ENCODE measurements at regions not wholly inside any gene's neighbourhood (a gene's known extent, or its start where the extent isn't known, plus 50 kb on each side); places are given as distances from the start of the nearest gene placed in this dataset.

GRCh38 chr3:187973977-187974870 is 179.7 kb upstream of the LPP start:
- DNase-seq (ENCODE audit: low read depth in 2 of 2) = no peak

- no peak for DNase-seq (ENCODE audit: low read depth in 2 of 2)
These were observed 179.1 kb upstream of the LPP start for GRCh38 chr3:187974871-187975271.

GRCh38 chr3:187975561-187976364 is 178.2 kb upstream of the LPP start:
- DNase-seq (ENCODE audit: low read depth in 2 of 2) = no peak

- DNase-seq (ENCODE audit: low read depth in 2 of 2) = no peak
These were observed 177.5 kb upstream of the LPP start for GRCh38 chr3:187976365-187976900.

GRCh38 chr3:187977659-187978058 is 176.3 kb upstream of the LPP start:
- DNase-seq (ENCODE audit: low read depth in 2 of 2) = no peak

GRCh38 chr3:187978433-187979011 is 175.4 kb upstream of the LPP start:
- DNase-seq (ENCODE audit: low read depth in 2 of 2) = no peak

- DNase-seq (ENCODE audit: low read depth in 2 of 2) = no peak
These were observed 174.4 kb upstream of the LPP start for GRCh38 chr3:187979564-187979963.

GRCh38 chr3:187980861-187981260 is 173.1 kb upstream of the LPP start:
- DNase-seq (ENCODE audit: low read depth in 2 of 2) = no peak

- DNase-seq (ENCODE audit: low read depth in 2 of 2) = no peak
These were observed 171.8 kb upstream of the LPP start for GRCh38 chr3:187982142-187982541.

- no peak for DNase-seq (ENCODE audit: low read depth in 2 of 2)
These were observed 170.4 kb upstream of the LPP start for GRCh38 chr3:187983484-187984124.

GRCh38 chr3:187985647-187986046 is 168.3 kb upstream of the LPP start:
- no peak for DNase-seq (ENCODE audit: low read depth in 2 of 2)

- DNase-seq (ENCODE audit: low read depth in 2 of 2) = peak; percentile 28 to 45
These were observed 167.4 kb upstream of the LPP start for GRCh38 chr3:187986514-187986934.

- no peak for DNase-seq (ENCODE audit: low read depth in 2 of 2)
These were observed 166.8 kb upstream of the LPP start for GRCh38 chr3:187987187-187987586.

GRCh38 chr3:187987924-187988323 is 166.0 kb upstream of the LPP start:
- peak; percentile 27 to 38 for DNase-seq (ENCODE audit: low read depth in 2 of 2)

- DNase-seq (ENCODE audit: low read depth in 2 of 2) = no peak
These were observed 164.3 kb upstream of the LPP start for GRCh38 chr3:187989575-187990153.

- DNase-seq (ENCODE audit: low read depth in 2 of 2) = no peak
These were observed 161.3 kb upstream of the LPP start for GRCh38 chr3:187992609-187993008.

GRCh38 chr3:187994221-187995042 is 159.5 kb upstream of the LPP start:
- DNase-seq (ENCODE audit: low read depth in 2 of 2) = no peak

GRCh38 chr3:187995043-187995400 is 158.9 kb upstream of the LPP start:
- DNase-seq (ENCODE audit: low read depth in 2 of 2) = no peak

- no peak for DNase-seq (ENCODE audit: low read depth in 2 of 2)
These were observed 158.3 kb upstream of the LPP start for GRCh38 chr3:187995667-187996066.

GRCh38 chr3:187996609-187997008 is 157.3 kb upstream of the LPP start:
- DNase-seq (ENCODE audit: low read depth in 2 of 2) = no peak

- no peak for DNase-seq (ENCODE audit: low read depth in 2 of 2)
These were observed 156.5 kb upstream of the LPP start for GRCh38 chr3:187997490-187997889.

Data from stimulated activated CD4-positive, alpha-beta T cell treated with anti-CD3 and anti-CD28 coated beads, Interleukin-4, amount 100 ng/mL, for 48 hours (primary cell).